Mammary epithelial cell (primary cell): ENCODE measurements at regions not wholly inside any gene's neighbourhood (a gene's known extent, or its start where the extent isn't known, plus 50 kb on each side); places are given as distances from the start of the nearest gene placed in this dataset.

Experiments
- EZH2 ChIP-seq: IDR thresholded peaks from 2 replicates; pipeline ENCODE4 v1.6.1; 2012; ENCODE audit warnings: low read length, inconsistent platforms, borderline replicate concordance
- TF ChIP-seq, protein P1 (sequence below), 2 donors: IDR thresholded peaks in 1 of 2; conservative IDR thresholded peaks in 1 of 2; 2 replicates each; pipeline ENCODE4 v1.5.1; 2011 to 2012; ENCODE audit warnings: inconsistent platforms in 2 of 2, low read length in 2 of 2, mild to moderate bottlenecking in 2 of 2, control low read depth in 1 of 2, low read depth in 1 of 2; ENCODE audit not compliant: insufficient read depth in 1 of 2; ENCODE audit errors: extremely low read depth in 1 of 2

DNA sequence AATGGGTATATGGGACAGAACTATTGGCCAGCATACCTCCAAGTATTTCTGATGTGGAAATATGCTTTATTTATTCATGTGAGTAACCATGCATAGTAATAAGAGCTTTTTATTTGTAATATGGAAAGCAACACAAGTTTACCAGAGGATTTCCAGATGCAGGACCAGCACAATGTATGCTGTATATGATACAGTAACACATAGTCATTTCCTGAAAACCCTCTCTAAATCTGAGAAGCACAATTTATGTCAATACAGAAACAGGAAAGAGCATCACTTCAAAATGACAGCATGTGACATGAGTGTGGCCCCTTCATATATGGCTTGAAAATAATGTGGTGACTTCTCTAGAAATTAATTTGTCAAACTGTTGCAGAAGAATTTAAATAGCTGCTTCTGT is 1134.7 kb upstream of the ADGRL2 start:
- TF ChIP-seq EZH2 = no peak
- TF ChIP-seq, protein P1, sequence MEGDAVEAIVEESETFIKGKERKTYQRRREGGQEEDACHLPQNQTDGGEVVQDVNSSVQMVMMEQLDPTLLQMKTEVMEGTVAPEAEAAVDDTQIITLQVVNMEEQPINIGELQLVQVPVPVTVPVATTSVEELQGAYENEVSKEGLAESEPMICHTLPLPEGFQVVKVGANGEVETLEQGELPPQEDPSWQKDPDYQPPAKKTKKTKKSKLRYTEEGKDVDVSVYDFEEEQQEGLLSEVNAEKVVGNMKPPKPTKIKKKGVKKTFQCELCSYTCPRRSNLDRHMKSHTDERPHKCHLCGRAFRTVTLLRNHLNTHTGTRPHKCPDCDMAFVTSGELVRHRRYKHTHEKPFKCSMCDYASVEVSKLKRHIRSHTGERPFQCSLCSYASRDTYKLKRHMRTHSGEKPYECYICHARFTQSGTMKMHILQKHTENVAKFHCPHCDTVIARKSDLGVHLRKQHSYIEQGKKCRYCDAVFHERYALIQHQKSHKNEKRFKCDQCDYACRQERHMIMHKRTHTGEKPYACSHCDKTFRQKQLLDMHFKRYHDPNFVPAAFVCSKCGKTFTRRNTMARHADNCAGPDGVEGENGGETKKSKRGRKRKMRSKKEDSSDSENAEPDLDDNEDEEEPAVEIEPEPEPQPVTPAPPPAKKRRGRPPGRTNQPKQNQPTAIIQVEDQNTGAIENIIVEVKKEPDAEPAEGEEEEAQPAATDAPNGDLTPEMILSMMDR (conservative IDR thresholded peaks at IDR 0.05 in 1 of 2, IDR thresholded peaks at IDR 0.05 in 1 of 2; ENCODE audit: extremely low read depth in 1 of 2, insufficient read depth in 1 of 2, low read depth in 1 of 2, low read length in 2 of 2) = no peak
